Right lobe of liver (tissue), 4 donors: ENCODE measurements at regions not wholly inside any gene's neighbourhood (a gene's known extent, or its start where the extent isn't known, plus 50 kb on each side); places are given as distances from the start of the nearest gene placed in this dataset.
A peak's percentile ranks its signal among the peaks of the same experiment; 100 is the strongest.

Experiments used
- POLR2A ChIP-seq: fragments of 450-650 bp; IDR thresholded peaks from one replicate; pipeline ENCODE4 v1.6.1; 2017; ENCODE audit warnings: antibody characterized with exemption, mild to moderate bottlenecking
- TF ChIP-seq, protein P1 (sequence below), 4 donors: fragments of 200-600 bp in 3 of 4; fragments of 450-650 bp in 1 of 4; IDR thresholded peaks; one replicate each; pipeline versions ENCODE4 v1.5.1 to v1.8.0; 2016 to 2022; ENCODE audit warnings: antibody characterized with exemption in 4 of 4, mild to moderate bottlenecking in 2 of 4
- donor health status: DM: no; HTN: no; CAD: no.
- donor health status: DM: no; HTN: no; CAD: no.
- donor health status: DM: no; HTN: yes; CAD: no.

DNA sequence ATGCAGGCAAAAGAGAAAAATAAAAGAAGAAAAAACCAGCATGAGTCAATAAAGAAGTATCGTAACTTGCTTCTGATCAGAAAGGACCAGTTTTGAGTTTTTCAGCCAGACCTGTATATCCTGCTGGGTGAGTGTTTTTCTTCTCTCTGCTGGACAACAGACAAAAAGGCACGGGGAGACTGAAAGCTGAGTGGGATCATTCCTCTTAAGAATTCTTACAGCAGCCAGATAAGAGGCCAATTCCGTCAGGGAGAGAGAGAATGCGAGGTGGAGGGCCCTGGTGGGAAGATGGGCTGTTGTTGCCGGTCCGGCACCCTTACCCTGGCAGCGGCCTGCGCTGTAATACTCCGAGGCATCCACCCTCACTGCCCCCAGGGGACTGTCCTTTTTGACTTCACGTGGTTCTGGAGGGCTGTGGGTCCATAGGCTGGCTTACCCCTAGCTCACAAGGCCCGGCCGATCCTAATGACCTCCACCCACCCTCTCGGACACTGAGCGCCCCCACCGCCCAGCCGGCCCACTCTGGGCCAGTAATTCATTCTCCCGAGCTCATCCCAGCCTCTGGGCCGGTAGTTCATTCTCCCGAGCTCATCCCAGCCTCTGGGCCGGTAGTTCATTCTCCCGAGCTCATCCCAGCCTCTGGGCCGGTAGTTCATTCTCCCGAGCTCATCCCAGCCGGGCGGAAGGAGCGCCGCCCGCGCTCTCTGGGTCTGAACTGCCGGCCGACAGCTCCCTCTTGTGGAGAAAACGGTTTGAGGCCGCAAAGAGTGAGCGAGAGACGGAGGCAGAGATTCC lies 118.3 kb upstream of the SIRPA start:
- TF ChIP-seq POLR2A: peak; percentile 20
- TF ChIP-seq, protein P1, sequence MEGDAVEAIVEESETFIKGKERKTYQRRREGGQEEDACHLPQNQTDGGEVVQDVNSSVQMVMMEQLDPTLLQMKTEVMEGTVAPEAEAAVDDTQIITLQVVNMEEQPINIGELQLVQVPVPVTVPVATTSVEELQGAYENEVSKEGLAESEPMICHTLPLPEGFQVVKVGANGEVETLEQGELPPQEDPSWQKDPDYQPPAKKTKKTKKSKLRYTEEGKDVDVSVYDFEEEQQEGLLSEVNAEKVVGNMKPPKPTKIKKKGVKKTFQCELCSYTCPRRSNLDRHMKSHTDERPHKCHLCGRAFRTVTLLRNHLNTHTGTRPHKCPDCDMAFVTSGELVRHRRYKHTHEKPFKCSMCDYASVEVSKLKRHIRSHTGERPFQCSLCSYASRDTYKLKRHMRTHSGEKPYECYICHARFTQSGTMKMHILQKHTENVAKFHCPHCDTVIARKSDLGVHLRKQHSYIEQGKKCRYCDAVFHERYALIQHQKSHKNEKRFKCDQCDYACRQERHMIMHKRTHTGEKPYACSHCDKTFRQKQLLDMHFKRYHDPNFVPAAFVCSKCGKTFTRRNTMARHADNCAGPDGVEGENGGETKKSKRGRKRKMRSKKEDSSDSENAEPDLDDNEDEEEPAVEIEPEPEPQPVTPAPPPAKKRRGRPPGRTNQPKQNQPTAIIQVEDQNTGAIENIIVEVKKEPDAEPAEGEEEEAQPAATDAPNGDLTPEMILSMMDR (IDR thresholded peaks at IDR 0.05): peak; percentile 78 to 89 (median 80)
